Fibroblast of mammary gland (primary cell): ENCODE measurements at regions not wholly inside any gene's neighbourhood (a gene's known extent, or its start where the extent isn't known, plus 50 kb on each side); places are given as distances from the start of the nearest gene placed in this dataset.

ENCODE experiments used
- DNase-seq: peaks from one replicate; pipeline ENCODE4 v3.0.0-alpha.2; 2010; ENCODE audit warnings: low read depth
- H3K4me3 ChIP-seq: 2 replicates; pipeline ENCODE4 v1.5.1; 2011; ENCODE audit warnings: low read depth, mild to moderate bottlenecking, low read length, moderate library complexity; ENCODE audit not compliant: control insufficient read depth
- CTCF ChIP-seq: conservative IDR thresholded peaks from 2 replicates; pipeline ENCODE4 v1.5.1; 2011; ENCODE audit warnings: low read depth, low read length, inconsistent platforms; ENCODE audit not compliant: control insufficient read depth, insufficient read depth

DNA sequence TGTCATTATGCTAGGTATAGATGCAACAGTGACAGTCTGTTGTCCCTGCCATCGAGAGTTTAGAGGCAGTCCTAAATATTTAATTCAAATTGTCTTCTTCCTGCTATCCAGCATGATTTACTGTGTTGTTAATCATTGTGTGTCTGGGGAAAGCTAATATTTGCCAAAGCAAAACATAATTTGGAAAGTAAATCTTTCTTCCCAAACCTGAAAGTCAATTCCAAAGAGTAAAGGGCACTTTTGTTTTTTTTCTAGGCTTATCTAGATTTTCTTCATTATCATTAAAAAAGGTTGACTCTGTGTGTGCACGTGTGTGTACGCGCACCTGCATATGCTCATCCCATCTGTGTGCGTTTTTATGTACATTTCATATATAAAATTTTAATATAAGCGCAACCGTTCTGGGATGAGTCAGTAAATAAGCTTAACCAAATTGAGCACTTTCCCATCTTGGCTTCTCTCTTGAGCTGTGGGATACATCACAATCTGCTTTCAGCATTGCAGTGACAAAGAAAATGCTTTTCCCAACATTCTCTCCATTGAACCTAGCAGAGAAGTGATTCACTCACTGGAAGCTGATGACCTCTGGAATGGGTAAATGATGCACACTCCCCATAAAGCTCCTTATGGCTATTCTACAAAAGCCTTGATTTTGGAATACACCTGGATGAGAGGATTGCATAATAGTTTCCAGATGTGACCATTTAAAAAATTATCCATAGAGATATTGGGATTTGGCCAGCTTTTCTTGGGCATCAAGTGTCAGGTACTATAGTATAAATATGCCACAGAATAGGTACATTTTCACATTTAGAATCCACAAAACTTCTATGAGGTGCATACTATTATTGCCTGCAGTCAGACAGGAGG, 488.4 kb downstream of the ADCYAP1 start:
- no peak overlapping the region for H3K4me3 ChIP-seq
- no peak for TF ChIP-seq CTCF

DNA sequence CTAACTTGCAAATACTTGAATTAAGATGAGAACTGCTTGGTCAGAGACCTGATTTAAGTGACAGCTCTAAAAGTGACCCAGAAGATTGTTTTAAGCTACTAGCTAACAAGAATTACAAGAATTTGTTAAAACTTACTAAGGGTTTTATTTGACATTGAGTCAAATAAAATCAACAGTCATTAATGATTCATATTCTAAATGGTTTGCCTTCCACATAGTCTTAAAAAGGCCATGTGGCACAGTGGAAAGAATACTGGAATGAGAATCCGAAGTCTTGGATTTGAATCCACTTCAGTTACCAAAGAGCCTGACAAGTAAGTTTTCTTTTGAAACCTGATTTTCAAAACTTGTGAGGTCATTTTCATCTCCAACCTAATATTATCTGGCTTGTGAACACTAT, 489.3 kb downstream of the ADCYAP1 start:
- no peak overlapping the region for H3K4me3 ChIP-seq
- TF ChIP-seq CTCF: no peak
- no peak for DNase-seq

More for the DNA sequence above, 488.4 kb downstream of the ADCYAP1 start:
- no peak for DNase-seq

- TF ChIP-seq CTCF: no peak
- no peak for DNase-seq
- no peak overlapping the region for H3K4me3 ChIP-seq
These were observed 489.8 kb downstream of the ADCYAP1 start for GRCh38 chr18:1394426-1394825.

DNA sequence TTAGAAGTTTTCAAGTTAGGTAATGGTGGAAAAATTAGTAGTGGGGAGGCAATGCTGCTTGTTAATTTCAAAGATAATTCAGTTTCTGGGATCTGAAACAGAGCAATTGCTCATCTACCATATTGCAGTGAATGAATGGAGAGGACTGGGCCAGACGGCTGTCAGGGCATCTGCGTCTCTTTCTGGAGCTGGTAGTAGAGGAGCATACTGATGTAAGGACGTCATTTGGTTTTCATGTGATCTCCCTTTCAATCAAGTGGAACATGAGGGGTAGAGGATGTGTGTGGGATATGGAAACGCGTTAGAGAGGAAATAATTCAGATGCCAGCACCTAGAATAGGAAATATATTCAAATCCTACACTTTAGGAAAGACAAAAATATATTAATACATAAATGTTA, 490.3 kb downstream of the ADCYAP1 start:
- no peak overlapping the region for H3K4me3 ChIP-seq
- TF ChIP-seq CTCF: no peak
- no peak for DNase-seq

- no peak for TF ChIP-seq CTCF
- no peak for DNase-seq
- H3K4me3 ChIP-seq: no peak overlapping the region
These were observed 503.7 kb downstream of the ADCYAP1 start for GRCh38 chr18:1408376-1408775.

GRCh38 chr18:1412655-1413322, 508.1 kb downstream of the ADCYAP1 start:
- DNase-seq: no peak
- TF ChIP-seq CTCF: no peak
- H3K4me3 ChIP-seq: no peak overlapping the region
